Neural cell (in vitro differentiated cells): ENCODE measurements at regions not wholly inside any gene's neighbourhood (a gene's known extent, or its start where the extent isn't known, plus 50 kb on each side); places are given as distances from the start of the nearest gene placed in this dataset.

ENCODE experiments used
- CTCF ChIP-seq: fragments of 450-650 bp; IDR thresholded peaks from 2 replicates; pipeline ENCODE4 v1.5.1; 2014; ENCODE audit warnings: antibody characterized with exemption, mild to moderate bottlenecking, moderate library complexity; ENCODE audit not compliant: poor library complexity, severe bottlenecking
- POLR2AphosphoS5 ChIP-seq: IDR thresholded peaks from 2 replicates; pipeline ENCODE4 v1.6.1; 2012
- RAD21 ChIP-seq: fragments of 450-650 bp; conservative IDR thresholded peaks from 2 replicates; pipeline ENCODE4 v1.6.1; 2014; ENCODE audit warnings: antibody characterized with exemption, mild to moderate bottlenecking, moderate library complexity
- SMC3 ChIP-seq: fragments of 450-650 bp; conservative IDR thresholded peaks from 2 replicates; pipeline ENCODE4 v1.6.1; 2014; ENCODE audit warnings: antibody characterized with exemption, mild to moderate bottlenecking, moderate library complexity; ENCODE audit not compliant: poor library complexity

DNA sequence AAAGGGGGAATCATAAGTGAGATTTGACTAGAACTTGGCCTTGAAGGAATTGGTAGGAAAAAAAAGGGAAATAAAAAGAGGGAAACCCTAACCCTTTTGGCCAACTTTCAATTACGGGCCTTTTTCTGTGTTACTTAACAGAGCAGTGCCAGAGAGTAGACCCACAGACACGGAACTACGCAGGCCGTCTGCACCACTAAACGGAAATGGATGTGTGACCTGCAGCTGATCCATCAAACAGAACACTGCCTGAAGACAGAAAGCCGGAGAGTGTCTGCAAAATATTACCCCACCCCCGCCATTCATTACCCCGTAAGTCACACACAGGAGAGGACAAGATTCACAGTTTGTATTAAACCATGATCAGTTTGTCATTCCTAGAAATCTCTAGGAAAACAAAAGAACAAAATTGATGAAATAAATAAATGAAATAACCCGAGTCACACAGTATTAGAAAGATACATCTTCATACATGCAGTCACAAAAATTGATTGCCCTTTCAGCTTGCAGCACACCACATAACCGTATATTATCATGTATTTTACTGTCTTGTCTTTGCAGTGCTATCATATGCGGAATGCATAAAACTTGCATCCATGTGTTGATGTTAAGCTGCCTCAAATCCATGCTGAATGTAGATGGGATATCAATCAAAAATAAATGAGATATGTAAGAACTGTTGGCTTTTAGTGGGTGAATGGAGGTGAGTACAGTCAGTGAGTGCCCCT lies 424.7 kb downstream of the IRS2 start:
- TF ChIP-seq CTCF: no peak
- TF ChIP-seq SMC3: no peak
- no peak for TF ChIP-seq POLR2AphosphoS5
- TF ChIP-seq RAD21: no peak
